SK-N-SH (cell line): ENCODE measurements at regions not wholly inside any gene's neighbourhood (a gene's known extent, or its start where the extent isn't known, plus 50 kb on each side); places are given as distances from the start of the nearest gene placed in this dataset.

Source experiments
- CTCF ChIP-seq: fragments of 200-600 bp; sonication (generic); IDR thresholded peaks from 2 replicates; pipeline ENCODE4 v1.6.1; 2017; ENCODE audit warnings: antibody characterized with exemption, mild to moderate bottlenecking, moderate library complexity
- NFIC ChIP-seq: IDR thresholded peaks from 2 replicates; pipeline ENCODE4 v1.4.0; 2012; ENCODE audit warnings: borderline replicate concordance
- REST ChIP-seq: IDR thresholded peaks from 2 replicates; pipeline ENCODE4 v1.6.1; 2012; ENCODE audit warnings: mild to moderate bottlenecking, low read depth, low read length, moderate library complexity
- SIN3A ChIP-seq: IDR thresholded peaks from 2 replicates; pipeline ENCODE4 v1.6.1; 2012; ENCODE audit warnings: low read depth, mild to moderate bottlenecking, low read length, moderate library complexity, borderline replicate concordance

GRCh38 chr5:7181841-7182240 is 214.1 kb upstream of the ADCY2 start:
- no peak for TF ChIP-seq SIN3A
- TF ChIP-seq NFIC: no peak
- no peak for TF ChIP-seq REST
- TF ChIP-seq CTCF: no peak
